Adipocyte (in vitro differentiated cells): ENCODE measurements at regions not wholly inside any gene's neighbourhood (a gene's known extent, or its start where the extent isn't known, plus 50 kb on each side); places are given as distances from the start of the nearest gene placed in this dataset.
A peak's percentile ranks its signal among the peaks of the same experiment; 100 is the strongest.

Experiments used
- DNase-seq: peaks from one replicate; pipeline ENCODE4 v3.0.0-alpha.2; 2015; ENCODE audit warnings: low read depth
- H3K27me3 ChIP-seq: replicated peaks from 2 replicates; pipeline ENCODE4 v1.7.0; 2013; ENCODE audit warnings: mild to moderate bottlenecking, low read length, moderate library complexity; ENCODE audit not compliant: control insufficient read depth, insufficient read depth
- H3K36me3 ChIP-seq: 2 replicates; pipeline ENCODE4 v1.7.0; 2013; ENCODE audit warnings: low read length, mild to moderate bottlenecking, moderate library complexity; ENCODE audit not compliant: control insufficient read depth, insufficient read depth, severe bottlenecking
- H3K4me1 ChIP-seq: 2 replicates; pipeline ENCODE4 v1.7.0; 2013; ENCODE audit warnings: mild to moderate bottlenecking, low read length, moderate library complexity; ENCODE audit not compliant: control insufficient read depth, insufficient read depth
- H3K4me3 ChIP-seq: 2 replicates; pipeline ENCODE4 v1.7.0; 2013; ENCODE audit warnings: mild to moderate bottlenecking, low read length, moderate library complexity
- H3K9ac ChIP-seq: 2 replicates; pipeline ENCODE4 v1.7.0; 2013; ENCODE audit warnings: mild to moderate bottlenecking, low read length, moderate library complexity
- H3K9me3 ChIP-seq: 2 replicates; pipeline ENCODE4 v1.7.0; 2013; ENCODE audit warnings: mild to moderate bottlenecking, low read length, moderate library complexity; ENCODE audit not compliant: control insufficient read depth

GRCh38 chr12:127688906-127689428 lies 578.0 kb upstream of the TMEM132C start:
- Histone ChIP-seq H3K9me3 (no peaks in the 10 kb centered on the region), H3K9ac (no peak overlapping the region), H3K27me3 (no peaks in the 10 kb centered on the region), H3K36me3 (no peaks in the 10 kb centered on the region), H3K4me1 (peaks cover 4% of the 10 kb centered on the region), H3K4me3 (no peak overlapping the region)
- peak; percentile 44 for DNase-seq

- no peaks in the 10 kb centered on the region for H3K36me3 ChIP-seq
- H3K4me1 ChIP-seq, result peaks cover 4% of the 10 kb centered on the region
- DNase-seq, result peak; percentile 54
- H3K9me3 ChIP-seq, result no peaks in the 10 kb centered on the region
- no peak overlapping the region for H3K4me3 ChIP-seq
- H3K9ac ChIP-seq, result no peak overlapping the region
- H3K27me3 ChIP-seq, result no peaks in the 10 kb centered on the region
Measured at GRCh38 chr12:127690161-127690560, 576.8 kb upstream of the TMEM132C start.

GRCh38 chr12:127696963-127697362 lies 570.0 kb upstream of the TMEM132C start:
- H3K36me3 ChIP-seq, result no peaks in the 10 kb centered on the region
- DNase-seq, result no peak
- H3K4me3 ChIP-seq, result no peak overlapping the region
- H3K9me3 ChIP-seq, result peaks cover 8% of the 10 kb centered on the region
- H3K4me1 ChIP-seq, result peaks cover 4% of the 10 kb centered on the region
- peaks cover 8% of the 10 kb centered on the region for H3K27me3 ChIP-seq
- H3K9ac ChIP-seq, result no peak overlapping the region

GRCh38 chr12:127703026-127703425 lies 563.9 kb upstream of the TMEM132C start:
- H3K9ac ChIP-seq, result no peak overlapping the region
- no peaks in the 10 kb centered on the region for H3K4me1 ChIP-seq
- no peak overlapping the region for H3K4me3 ChIP-seq
- H3K27me3 ChIP-seq, result peaks cover 12% of the 10 kb centered on the region
- H3K9me3 ChIP-seq, result peaks cover 8% of the 10 kb centered on the region
- DNase-seq, result no peak
- no peaks in the 10 kb centered on the region for H3K36me3 ChIP-seq

GRCh38 chr12:127711108-127711507 lies 555.9 kb upstream of the TMEM132C start:
- Histone ChIP-seq H3K4me1 (no peaks in the 10 kb centered on the region), H3K36me3 (no peaks in the 10 kb centered on the region), H3K9me3 (no peaks in the 10 kb centered on the region), H3K9ac (no peak overlapping the region), H3K4me3 (no peak overlapping the region), H3K27me3 (peaks cover 3% of the 10 kb centered on the region)
- no peak for DNase-seq

GRCh38 chr12:127712561-127712960 lies 554.4 kb upstream of the TMEM132C start:
- H3K9me3 ChIP-seq, result no peaks in the 10 kb centered on the region
- DNase-seq, result no peak
- H3K27me3 ChIP-seq, result peaks cover 3% of the 10 kb centered on the region
- H3K9ac ChIP-seq, result no peak overlapping the region
- no peak overlapping the region for H3K4me3 ChIP-seq
- H3K4me1 ChIP-seq, result no peaks in the 10 kb centered on the region
- no peaks in the 10 kb centered on the region for H3K36me3 ChIP-seq

GRCh38 chr12:127716166-127716565 lies 550.8 kb upstream of the TMEM132C start:
- Histone ChIP-seq H3K9ac (no peak overlapping the region), H3K9me3 (no peaks in the 10 kb centered on the region), H3K27me3 (no peaks in the 10 kb centered on the region), H3K4me3 (no peak overlapping the region), H3K36me3 (no peaks in the 10 kb centered on the region), H3K4me1 (no peaks in the 10 kb centered on the region)
- no peak for DNase-seq

- Histone ChIP-seq H3K9ac (no peak overlapping the region), H3K27me3 (no peaks in the 10 kb centered on the region), H3K4me3 (no peak overlapping the region), H3K4me1 (no peaks in the 10 kb centered on the region), H3K36me3 (no peaks in the 10 kb centered on the region), H3K9me3 (no peaks in the 10 kb centered on the region)
- DNase-seq, result peak; percentile 24
Measured at GRCh38 chr12:127717278-127717677, 549.7 kb upstream of the TMEM132C start.

GRCh38 chr12:127720334-127720733 lies 546.6 kb upstream of the TMEM132C start:
- H3K9me3 ChIP-seq, result no peaks in the 10 kb centered on the region

GRCh38 chr12:127722611-127723010 lies 544.4 kb upstream of the TMEM132C start:
- H3K9ac ChIP-seq, result no peak overlapping the region
- no peaks in the 10 kb centered on the region for H3K4me1 ChIP-seq
- H3K27me3 ChIP-seq, result peaks cover 4% of the 10 kb centered on the region
- no peaks in the 10 kb centered on the region for H3K36me3 ChIP-seq
- H3K4me3 ChIP-seq, result no peak overlapping the region
- no peaks in the 10 kb centered on the region for H3K9me3 ChIP-seq
- no peak for DNase-seq

More at GRCh38 chr12:127720334-127720733, 546.6 kb upstream of the TMEM132C start:
- Histone ChIP-seq H3K4me3 (no peak overlapping the region), H3K4me1 (no peaks in the 10 kb centered on the region), H3K36me3 (no peaks in the 10 kb centered on the region), H3K9ac (no peak overlapping the region), H3K27me3 (peaks cover 4% of the 10 kb centered on the region)
- DNase-seq, result no peak

GRCh38 chr12:127723251-127723650 lies 543.7 kb upstream of the TMEM132C start:
- no peak overlapping the region for H3K4me3 ChIP-seq

GRCh38 chr12:127726671-127727315 lies 540.2 kb upstream of the TMEM132C start:
- Histone ChIP-seq H3K9me3 (no peaks in the 10 kb centered on the region), H3K4me3 (no peak overlapping the region)
- no peak for DNase-seq

More at GRCh38 chr12:127723251-127723650, 543.7 kb upstream of the TMEM132C start:
- Histone ChIP-seq H3K36me3 (no peaks in the 10 kb centered on the region), H3K27me3 (peaks cover 4% of the 10 kb centered on the region), H3K9ac (no peak overlapping the region), H3K4me1 (no peaks in the 10 kb centered on the region), H3K9me3 (no peaks in the 10 kb centered on the region)
- no peak for DNase-seq

More at GRCh38 chr12:127726671-127727315, 540.2 kb upstream of the TMEM132C start:
- no peaks in the 10 kb centered on the region for H3K4me1 ChIP-seq
- H3K9ac ChIP-seq, result no peak overlapping the region
- no peaks in the 10 kb centered on the region for H3K36me3 ChIP-seq
- peaks cover 4% of the 10 kb centered on the region for H3K27me3 ChIP-seq
